Upper lobe of left lung (tissue), 6 donors: ENCODE measurements at regions not wholly inside any gene's neighbourhood (a gene's known extent, or its start where the extent isn't known, plus 50 kb on each side); places are given as distances from the start of the nearest gene placed in this dataset.

ENCODE experiments used
- ATAC-seq, 2 donors: fragments of 200-7000 bp; cut with Tn5 transposase; one replicate each; pipeline ENCODE4 v1.9.1; 2022; ENCODE audit warnings: mild to moderate bottlenecking in 2 of 2, moderate library complexity in 2 of 2; ENCODE audit not compliant: low FRiP score in 2 of 2
- DNase-seq, 2 donors: peaks; one replicate each; pipeline ENCODE4 v3.0.0-alpha.2; 2019 to 2020
- H3K27ac ChIP-seq, 4 donors: fragments of 200-600 bp; sonication (generic); one replicate each; pipeline ENCODE4 v1.5.1; 2016 to 2019
- H3K27me3 ChIP-seq, 4 donors: fragments of 200-600 bp; sonication (generic); one replicate each; pipeline ENCODE4 v1.5.1; 2017 to 2019
- H3K36me3 ChIP-seq, 4 donors: fragments of 200-600 bp; sonication (generic); one replicate each; pipeline ENCODE4 v1.5.1; 2016 to 2019
- H3K4me1 ChIP-seq, 4 donors: fragments of 200-600 bp; sonication (generic); one replicate each; pipeline ENCODE4 v1.5.1; 2018 to 2019
- H3K4me3 ChIP-seq, 4 donors: fragments of 200-600 bp; sonication (generic); one replicate each; pipeline ENCODE4 v1.5.1; 2017 to 2019; ENCODE audit warnings: mild to moderate bottlenecking in 2 of 4, moderate library complexity in 1 of 4
- H3K9me3 ChIP-seq, 4 donors: fragments of 200-600 bp; sonication (generic); one replicate each; pipeline ENCODE4 v1.5.1; 2018 to 2019
- CTCF ChIP-seq, 6 experiments: fragments of 450-650 bp in 4 of 6; fragments of 200-600 bp in 2 of 6; sonication (generic) in 2 of 6; IDR thresholded peaks; one replicate each; pipeline ENCODE4 v1.5.1; 2016 to 2019; ENCODE audit warnings: antibody characterized with exemption in 6 of 6
- EP300 ChIP-seq, 4 donors: sonication (generic); formaldehyde crosslinking; IDR thresholded peaks; one replicate each; pipeline ENCODE4 v1.5.1; 2017; ENCODE audit warnings: antibody characterized with exemption in 4 of 4, control low read depth in 2 of 4
- POLR2A ChIP-seq, 4 donors: fragments of 450-650 bp; IDR thresholded peaks; one replicate each; pipeline ENCODE4 v1.5.1; 2016 to 2017; ENCODE audit warnings: antibody characterized with exemption in 4 of 4, mild to moderate bottlenecking in 2 of 4
- POLR2AphosphoS5 ChIP-seq, 2 donors: sonication (generic); formaldehyde crosslinking; IDR thresholded peaks; one replicate each; pipeline ENCODE4 v1.5.1; 2017; ENCODE audit warnings: antibody characterized with exemption in 2 of 2
- WGBS, 2 donors: methylation state at CpG; one replicate each; pipeline ENCODE4 v1.1.5; 2017 to 2018; 5-methylcytosine and 5-hydroxymethylcytosine counted together
- donor health status: DM: no; HTN: no; CAD: no; lungs with moderate emphysema.
- donor health status: DM: no; HTN: yes; CAD: no; lungs with severe emphysema.

- ATAC-seq, result no peak
- Histone ChIP-seq H3K27me3 (no peaks in the 10 kb centered on the region), H3K9me3 (no peaks in the 10 kb centered on the region), H3K36me3 (no peaks in the 10 kb centered on the region), H3K4me3 (no peak overlapping the region), H3K4me1 (no peaks in the 10 kb centered on the region), H3K27ac (no peak overlapping the region)
- no peak for DNase-seq
- 73 to 82% methylated on average over 4 of the region's 4 CpGs for WGBS, 2 donors
- no peak for TF ChIP-seq EP300 (IDR thresholded peaks at IDR 0.05)
- no peak for TF ChIP-seq POLR2A (IDR thresholded peaks at IDR 0.05)
- TF ChIP-seq POLR2AphosphoS5 (IDR thresholded peaks at IDR 0.05), result no peak
These were observed 679.2 kb downstream of the RPL10L start for GRCh38 chr14:45972416-45972815.

- Histone ChIP-seq H3K9me3 (no peaks in the 10 kb centered on the region), H3K4me1 (no peaks in the 10 kb centered on the region), H3K27me3 (no peaks in the 10 kb centered on the region), H3K4me3 (no peak overlapping the region), H3K36me3 (no peaks in the 10 kb centered on the region), H3K27ac (no peak overlapping the region)
- WGBS, 2 donors, result 74 to 87% methylated on average over 1 of the region's 1 CpG
- TF ChIP-seq EP300 (IDR thresholded peaks at IDR 0.05) (no peak), CTCF (IDR thresholded peaks at IDR 0.05) (no peak), POLR2AphosphoS5 (IDR thresholded peaks at IDR 0.05) (no peak), POLR2A (IDR thresholded peaks at IDR 0.05) (no peak)
- DNase-seq, result no peak
- ATAC-seq, result no peak
These were observed 681.0 kb downstream of the RPL10L start for GRCh38 chr14:45970621-45971020.

- 44 to 83% methylated on average over 1 of the region's 1 CpG for WGBS, 2 donors
These were observed 683.5 kb downstream of the RPL10L start for GRCh38 chr14:45968037-45968436.

GRCh38 chr14:45949479-45949878 is 696.5 kb upstream of the MIS18BP1 start:
- H3K4me1 ChIP-seq, result no peaks in the 10 kb centered on the region
- no peaks in the 10 kb centered on the region for H3K36me3 ChIP-seq
- H3K27ac ChIP-seq, result no peak overlapping the region
- no peak for ATAC-seq
- no peaks in the 10 kb centered on the region for H3K27me3 ChIP-seq
- no peak for TF ChIP-seq EP300 (IDR thresholded peaks at IDR 0.05)
- no peak for TF ChIP-seq POLR2AphosphoS5 (IDR thresholded peaks at IDR 0.05)
- no peak for TF ChIP-seq POLR2A (IDR thresholded peaks at IDR 0.05)
- no peak for TF ChIP-seq CTCF (IDR thresholded peaks at IDR 0.05)
- no peak for DNase-seq
- no peak overlapping the region for H3K4me3 ChIP-seq
- 57 to 66% methylated on average over 2 of the region's 2 CpGs for WGBS, 2 donors
- H3K9me3 ChIP-seq, result no peaks in the 10 kb centered on the region

More at GRCh38 chr14:45968037-45968436, 683.5 kb downstream of the RPL10L start:
- H3K4me3 ChIP-seq, result no peak overlapping the region
- no peaks in the 10 kb centered on the region for H3K36me3 ChIP-seq
- H3K9me3 ChIP-seq, result no peaks in the 10 kb centered on the region
- no peak overlapping the region for H3K27ac ChIP-seq
- no peak for TF ChIP-seq POLR2AphosphoS5 (IDR thresholded peaks at IDR 0.05)
- no peak for TF ChIP-seq POLR2A (IDR thresholded peaks at IDR 0.05)
- no peak for ATAC-seq
- DNase-seq, result no peak
- no peaks in the 10 kb centered on the region for H3K27me3 ChIP-seq
- H3K4me1 ChIP-seq, result no peaks in the 10 kb centered on the region

- H3K27ac ChIP-seq, result no peak overlapping the region
These were observed 694.8 kb upstream of the MIS18BP1 start for GRCh38 chr14:45947830-45948229.

GRCh38 chr14:45946251-45946650 is 693.2 kb upstream of the MIS18BP1 start:
- ATAC-seq, result no peak
- H3K9me3 ChIP-seq, result no peaks in the 10 kb centered on the region
- no peak for DNase-seq
- H3K27ac ChIP-seq, result no peak overlapping the region
- TF ChIP-seq EP300 (IDR thresholded peaks at IDR 0.05) (no peak), CTCF (IDR thresholded peaks at IDR 0.05) (no peak), POLR2A (IDR thresholded peaks at IDR 0.05) (no peak), POLR2AphosphoS5 (IDR thresholded peaks at IDR 0.05) (no peak)
- H3K4me1 ChIP-seq, result no peaks in the 10 kb centered on the region
- H3K36me3 ChIP-seq, result no peaks in the 10 kb centered on the region
- H3K27me3 ChIP-seq, result no peaks in the 10 kb centered on the region
- no peak overlapping the region for H3K4me3 ChIP-seq
- WGBS, 2 donors, result 62 to 71% methylated on average over 3 of the region's 3 CpGs

More at GRCh38 chr14:45947830-45948229, 694.8 kb upstream of the MIS18BP1 start:
- ATAC-seq (no peak), DNase-seq (no peak)
- Histone ChIP-seq H3K4me3 (no peak overlapping the region), H3K36me3 (no peaks in the 10 kb centered on the region), H3K27me3 (no peaks in the 10 kb centered on the region), H3K4me1 (no peaks in the 10 kb centered on the region), H3K9me3 (no peaks in the 10 kb centered on the region)
- TF ChIP-seq POLR2A (IDR thresholded peaks at IDR 0.05) (no peak), POLR2AphosphoS5 (IDR thresholded peaks at IDR 0.05) (no peak), EP300 (IDR thresholded peaks at IDR 0.05) (no peak)
- 78 to 85% methylated on average over 2 of the region's 2 CpGs for WGBS, 2 donors
